ENCODE measurements at regions not wholly inside any gene's neighbourhood (a gene's known extent, or its start where the extent isn't known, plus 50 kb on each side); places are given as distances from the start of the nearest gene placed in this dataset.

DNA sequence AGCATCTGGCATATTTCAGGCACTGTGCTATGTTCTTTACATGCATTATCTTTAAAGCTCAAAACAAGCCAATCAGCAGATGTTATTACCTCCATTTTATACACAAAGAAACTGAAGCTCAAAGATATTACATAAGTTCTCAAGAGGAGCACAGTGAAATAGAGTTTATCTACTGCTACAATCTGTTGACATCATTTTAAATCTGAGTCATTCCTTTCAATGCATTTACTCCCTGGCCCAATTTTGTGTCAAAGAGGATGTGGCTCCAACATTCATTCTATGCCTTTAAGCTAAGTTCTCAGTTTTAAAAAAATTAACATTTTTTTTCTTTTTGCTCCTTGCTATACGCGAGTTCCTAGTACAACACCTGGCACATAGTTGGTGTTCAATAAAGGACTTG, 486.3 kb upstream of the ZNF462 start:
- TF ChIP-seq EP300 (IDR thresholded peaks at IDR 0.05; ENCODE audit: low read depth) (no peak), CTCF (IDR thresholded peaks at IDR 0.05) (no peak)
